Activated CD4-positive, alpha-beta memory T cell treated with anti-CD3 and anti-CD28 coated beads, Interleukin-2, amount 10 ng/mL, durations not matched to agents 7 days and 5 days (primary cell): ENCODE measurements at regions not wholly inside any gene's neighbourhood (a gene's known extent, or its start where the extent isn't known, plus 50 kb on each side); places are given as distances from the start of the nearest gene placed in this dataset.

Experiments used
- CTCF ChIA-PET: fragments of 350-600 bp; sonication (Branson Sonifier 250); formaldehyde crosslinking; loops from one replicate; lab custom pipeline; 2021; ENCODE audit warnings: antibody characterized with exemption, inconsistent platforms; lab: Charles Lee
- POLR2A ChIA-PET: fragments of 350-600 bp; sonication (Branson Sonifier 250); formaldehyde crosslinking; loops from one replicate; lab custom pipeline; 2021; ENCODE audit warnings: antibody characterized with exemption; lab: Charles Lee
- DNase-seq: peaks from one replicate; pipeline ENCODE4 v3.0.0-alpha.2; 2020
- H3K27ac Mint-ChIP-seq: one replicate; pipeline ENCODE4 v1.8.0; 2021; ENCODE audit warnings: mild to moderate bottlenecking, mixed read lengths
- H3K27me3 Mint-ChIP-seq: one replicate; pipeline ENCODE4 v1.8.0; 2021; ENCODE audit warnings: mixed read lengths
- H3K36me3 Mint-ChIP-seq: one replicate; pipeline ENCODE4 v1.8.0; 2021; ENCODE audit warnings: low read depth, mixed read lengths
- H3K4me1 Mint-ChIP-seq: one replicate; pipeline ENCODE4 v1.8.0; 2021; ENCODE audit warnings: mixed read lengths
- H3K4me3 Mint-ChIP-seq: one replicate; pipeline ENCODE4 v1.8.0; 2021; ENCODE audit warnings: mild to moderate bottlenecking, mixed read lengths
- H3K9me3 Mint-ChIP-seq: one replicate; pipeline ENCODE4 v1.8.0; 2021; ENCODE audit warnings: mixed read lengths

DNA sequence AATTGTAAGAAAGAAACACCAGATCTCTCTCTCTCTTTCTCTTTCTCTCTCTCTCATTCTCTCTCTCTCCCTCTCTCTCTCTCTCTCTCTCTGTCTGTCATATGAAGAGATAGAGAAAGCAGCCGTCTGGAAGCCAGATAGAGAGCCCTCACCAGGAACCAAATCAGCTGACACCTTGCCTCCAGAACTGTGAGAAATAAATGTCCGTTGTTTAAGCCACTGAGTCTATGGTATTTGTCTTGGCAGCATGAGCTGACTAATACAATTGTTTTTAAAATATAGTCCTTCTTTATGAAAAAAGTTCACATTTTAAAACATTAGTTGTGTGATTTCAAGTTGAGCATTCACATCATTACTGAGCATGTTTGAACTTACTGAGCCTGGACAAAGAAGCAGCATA lies 275.6 kb downstream of the CETN3 start:
- no peaks in the 10 kb centered on the region for H3K9me3 Mint-ChIP-seq
- CTCF ChIA-PET = no interaction called here
- no peak overlapping the region for H3K4me3 Mint-ChIP-seq
- no peaks in the 10 kb centered on the region for H3K4me1 Mint-ChIP-seq
- POLR2A ChIA-PET = no interaction called here
- DNase-seq = no peak
- no peaks in the 10 kb centered on the region for H3K27me3 Mint-ChIP-seq
- H3K27ac Mint-ChIP-seq = no peak overlapping the region
- no peaks in the 10 kb centered on the region for H3K36me3 Mint-ChIP-seq

DNA sequence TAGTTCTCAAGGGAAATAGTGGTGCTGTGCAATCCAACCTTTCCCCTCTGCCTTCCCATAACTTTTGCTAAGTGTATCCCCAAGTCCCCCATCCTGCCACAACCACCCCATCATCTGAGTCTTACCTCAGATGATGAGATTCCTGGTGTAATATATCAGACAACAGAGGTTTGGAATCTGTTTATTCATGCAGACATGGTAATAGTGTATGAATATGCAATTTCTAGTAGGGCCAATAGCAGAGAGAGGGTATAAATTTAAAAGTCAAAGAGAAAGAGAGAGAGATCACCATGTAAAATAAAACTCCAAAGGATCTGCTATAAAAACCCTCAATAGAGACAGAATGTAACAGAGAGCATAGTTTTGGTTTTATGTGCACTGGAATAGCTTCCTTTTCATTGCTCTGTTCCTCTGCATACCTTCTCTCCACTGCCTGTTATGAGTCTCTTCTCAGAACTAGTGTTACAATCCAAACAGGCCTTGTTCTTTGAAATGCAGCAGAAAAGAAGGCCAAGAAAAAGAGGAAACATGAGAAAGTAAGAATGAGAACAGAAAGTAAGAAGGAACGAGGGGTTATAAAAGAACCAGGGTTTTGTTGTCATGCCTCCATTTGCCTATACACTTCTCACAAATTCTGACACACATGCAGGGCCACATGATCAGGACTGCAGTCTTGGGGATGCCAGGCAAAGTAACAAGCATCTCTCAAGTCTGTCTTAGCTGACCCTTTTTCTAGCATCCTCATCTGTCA lies 278.0 kb downstream of the CETN3 start:
- no peak for DNase-seq

DNA sequence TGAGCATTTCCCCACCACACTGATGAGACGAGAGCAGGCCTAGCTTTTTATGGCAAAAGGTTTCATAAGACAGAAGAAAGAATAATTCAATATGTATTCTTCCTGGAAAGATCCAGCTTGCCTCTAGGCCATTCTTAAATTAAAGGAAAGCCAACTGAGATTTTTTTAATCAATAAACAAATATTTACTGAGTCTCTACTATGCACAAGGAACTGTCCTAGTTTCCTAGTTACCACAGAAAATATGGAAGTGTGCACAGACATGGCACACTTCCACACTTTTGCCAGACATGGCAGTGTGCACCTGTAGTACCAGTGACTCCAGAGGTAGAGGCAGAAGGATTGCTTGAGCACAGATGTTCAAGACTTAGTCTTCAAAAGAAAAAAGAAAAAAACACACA lies 281.0 kb downstream of the CETN3 start:
- Mint-ChIP-seq H3K27ac (no peak overlapping the region), H3K9me3 (no peaks in the 10 kb centered on the region), H3K36me3 (no peaks in the 10 kb centered on the region), H3K4me1 (no peaks in the 10 kb centered on the region), H3K4me3 (no peak overlapping the region), H3K27me3 (no peaks in the 10 kb centered on the region)
- POLR2A ChIA-PET = no interaction called here
- no peak for DNase-seq
- CTCF ChIA-PET = no interaction called here

More for the DNA sequence above, 278.0 kb downstream of the CETN3 start:
- H3K27ac Mint-ChIP-seq = no peak overlapping the region
- H3K4me1 Mint-ChIP-seq = no peaks in the 10 kb centered on the region
- ChIA-PET POLR2A (no interaction called here), CTCF (no interaction called here)
- no peaks in the 10 kb centered on the region for H3K9me3 Mint-ChIP-seq
- H3K4me3 Mint-ChIP-seq = no peak overlapping the region
- no peaks in the 10 kb centered on the region for H3K36me3 Mint-ChIP-seq
- no peaks in the 10 kb centered on the region for H3K27me3 Mint-ChIP-seq

- no peaks in the 10 kb centered on the region for H3K9me3 Mint-ChIP-seq
- CTCF ChIA-PET = no interaction called here
- H3K36me3 Mint-ChIP-seq = no peaks in the 10 kb centered on the region
- H3K4me1 Mint-ChIP-seq = no peaks in the 10 kb centered on the region
- POLR2A ChIA-PET = no interaction called here
- no peak overlapping the region for H3K4me3 Mint-ChIP-seq
- H3K27ac Mint-ChIP-seq = no peak overlapping the region
- DNase-seq = no peak
- no peaks in the 10 kb centered on the region for H3K27me3 Mint-ChIP-seq
Measured at GRCh38 chr5:90119531-90119971, 290.0 kb downstream of the CETN3 start.

- H3K9me3 Mint-ChIP-seq = no peaks in the 10 kb centered on the region
- no peak overlapping the region for H3K27ac Mint-ChIP-seq
- no peak for DNase-seq
- ChIA-PET CTCF (no interaction called here), POLR2A (no interaction called here)
- H3K4me3 Mint-ChIP-seq = no peak overlapping the region
- no peaks in the 10 kb centered on the region for H3K36me3 Mint-ChIP-seq
- H3K4me1 Mint-ChIP-seq = no peaks in the 10 kb centered on the region
- H3K27me3 Mint-ChIP-seq = no peaks in the 10 kb centered on the region
Measured at GRCh38 chr5:90117005-90117404, 292.6 kb downstream of the CETN3 start.

GRCh38 chr5:90113108-90113507 lies 296.4 kb downstream of the CETN3 start:
- POLR2A ChIA-PET = no interaction called here
- Mint-ChIP-seq H3K4me1 (no peaks in the 10 kb centered on the region), H3K4me3 (no peak overlapping the region), H3K36me3 (no peaks in the 10 kb centered on the region), H3K27me3 (no peaks in the 10 kb centered on the region), H3K27ac (no peak overlapping the region), H3K9me3 (no peaks in the 10 kb centered on the region)
- DNase-seq = no peak
- CTCF ChIA-PET = no interaction called here

DNA sequence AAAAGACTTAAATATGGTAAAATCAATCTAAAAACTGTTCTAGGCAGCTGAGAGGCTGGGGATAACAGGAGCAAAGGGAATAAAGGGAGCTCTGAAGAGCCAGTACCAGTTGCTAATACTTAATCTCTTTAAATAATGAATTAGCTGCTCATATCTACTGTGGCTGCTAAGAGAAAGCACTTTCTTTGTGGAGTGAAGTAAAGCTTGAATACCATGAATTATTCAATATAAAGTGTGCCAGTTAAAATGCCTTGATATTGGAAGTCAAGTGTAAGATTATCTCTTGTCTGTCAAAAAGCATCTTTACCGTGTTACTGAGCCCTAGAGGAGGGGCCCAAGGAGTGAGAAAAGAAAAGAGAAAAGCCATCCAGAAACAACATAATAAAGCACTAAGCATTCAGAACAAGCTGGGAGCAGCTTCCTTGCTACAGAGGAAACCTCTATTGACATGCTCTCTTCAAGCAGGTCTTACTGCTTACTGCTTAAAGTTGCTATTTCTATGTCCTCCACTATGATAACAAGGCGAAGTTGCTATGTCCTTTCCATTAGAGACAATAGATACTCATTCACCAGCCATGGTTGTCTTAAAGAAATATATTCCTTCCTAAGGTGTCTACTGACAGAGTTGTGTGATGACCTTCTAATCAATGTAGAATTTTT lies 297.4 kb downstream of the CETN3 start:
- no peaks in the 10 kb centered on the region for H3K9me3 Mint-ChIP-seq
- no peaks in the 10 kb centered on the region for H3K4me1 Mint-ChIP-seq
- ChIA-PET CTCF (no interaction called here), POLR2A (no interaction called here)
- H3K27me3 Mint-ChIP-seq = no peaks in the 10 kb centered on the region
- DNase-seq = no peak
- H3K27ac Mint-ChIP-seq = no peak overlapping the region
- no peak overlapping the region for H3K4me3 Mint-ChIP-seq
- H3K36me3 Mint-ChIP-seq = no peaks in the 10 kb centered on the region

GRCh38 chr5:90111364-90112032 lies 298.1 kb downstream of the CETN3 start:
- ChIA-PET POLR2A (no interaction called here), CTCF (no interaction called here)
- H3K4me1 Mint-ChIP-seq = no peaks in the 10 kb centered on the region
- H3K27ac Mint-ChIP-seq = no peak overlapping the region
- H3K36me3 Mint-ChIP-seq = no peaks in the 10 kb centered on the region
- no peak overlapping the region for H3K4me3 Mint-ChIP-seq
- H3K27me3 Mint-ChIP-seq = no peaks in the 10 kb centered on the region
- no peak for DNase-seq
- no peaks in the 10 kb centered on the region for H3K9me3 Mint-ChIP-seq

DNA sequence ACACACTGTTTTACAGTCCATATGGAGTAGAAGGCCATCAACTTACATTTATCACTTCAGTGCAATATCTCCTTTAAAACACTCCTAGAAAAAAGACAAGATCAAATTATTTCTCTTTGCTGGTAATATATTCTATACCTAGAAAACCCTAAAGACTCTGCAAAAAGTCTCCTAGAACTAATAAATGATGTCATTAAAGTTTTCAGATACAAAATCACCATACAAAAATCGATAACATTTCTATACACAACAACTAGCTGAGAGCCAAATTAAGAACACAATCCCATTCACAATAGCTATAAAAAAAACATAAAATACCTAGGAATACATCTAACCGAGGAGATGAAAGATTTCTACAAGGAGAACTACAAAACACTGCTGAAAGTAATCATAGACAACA lies 300.3 kb downstream of the CETN3 start:
- no peak for DNase-seq
- no peaks in the 10 kb centered on the region for H3K36me3 Mint-ChIP-seq
- H3K9me3 Mint-ChIP-seq = peaks cover 7% of the 10 kb centered on the region
- no peaks in the 10 kb centered on the region for H3K27me3 Mint-ChIP-seq
- CTCF ChIA-PET = no interaction called here
- no peaks in the 10 kb centered on the region for H3K4me1 Mint-ChIP-seq
- H3K27ac Mint-ChIP-seq = no peak overlapping the region
- no peak overlapping the region for H3K4me3 Mint-ChIP-seq
- POLR2A ChIA-PET = no interaction called here

- ChIA-PET CTCF (no interaction called here), POLR2A (no interaction called here)
- no peaks in the 10 kb centered on the region for H3K4me1 Mint-ChIP-seq
- no peaks in the 10 kb centered on the region for H3K36me3 Mint-ChIP-seq
- H3K27me3 Mint-ChIP-seq = no peaks in the 10 kb centered on the region
- H3K4me3 Mint-ChIP-seq = no peak overlapping the region
- H3K9me3 Mint-ChIP-seq = no peaks in the 10 kb centered on the region
- H3K27ac Mint-ChIP-seq = no peak overlapping the region
- no peak for DNase-seq
Measured at GRCh38 chr5:90099099-90099498, 310.5 kb downstream of the CETN3 start.

DNA sequence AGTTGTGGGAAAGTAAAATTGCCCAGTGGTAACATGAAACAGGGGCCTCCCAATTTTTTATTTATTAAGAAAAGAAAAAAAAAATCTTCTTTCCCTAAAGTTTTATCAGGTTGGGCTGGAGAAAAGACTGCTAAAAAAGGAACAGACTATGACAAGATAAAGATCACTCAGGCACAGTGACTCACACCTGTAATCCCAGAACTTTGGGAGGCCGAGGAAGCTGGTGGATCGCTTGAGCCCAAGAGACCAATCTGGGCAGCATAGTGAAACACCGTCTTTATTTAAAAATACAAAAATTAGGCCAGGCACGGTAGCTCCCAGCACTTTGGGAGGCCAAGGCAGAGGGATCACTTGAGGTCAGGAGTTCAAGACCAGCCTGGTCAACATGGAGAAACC lies 312.5 kb downstream of the CETN3 start:
- Mint-ChIP-seq H3K27ac (no peak overlapping the region), H3K4me1 (no peaks in the 10 kb centered on the region), H3K9me3 (no peaks in the 10 kb centered on the region), H3K27me3 (no peaks in the 10 kb centered on the region), H3K36me3 (no peaks in the 10 kb centered on the region), H3K4me3 (no peak overlapping the region)
- no peak for DNase-seq
- CTCF ChIA-PET = no interaction called here
- POLR2A ChIA-PET = no interaction called here

GRCh38 chr5:90096415-90097081 lies 313.0 kb downstream of the CETN3 start:
- H3K36me3 Mint-ChIP-seq = no peaks in the 10 kb centered on the region
- H3K27me3 Mint-ChIP-seq = no peaks in the 10 kb centered on the region
- no peak overlapping the region for H3K4me3 Mint-ChIP-seq
- no peak overlapping the region for H3K27ac Mint-ChIP-seq
- ChIA-PET POLR2A (no interaction called here), CTCF (no interaction called here)
- H3K9me3 Mint-ChIP-seq = no peaks in the 10 kb centered on the region
- H3K4me1 Mint-ChIP-seq = no peaks in the 10 kb centered on the region
- no peak for DNase-seq

DNA sequence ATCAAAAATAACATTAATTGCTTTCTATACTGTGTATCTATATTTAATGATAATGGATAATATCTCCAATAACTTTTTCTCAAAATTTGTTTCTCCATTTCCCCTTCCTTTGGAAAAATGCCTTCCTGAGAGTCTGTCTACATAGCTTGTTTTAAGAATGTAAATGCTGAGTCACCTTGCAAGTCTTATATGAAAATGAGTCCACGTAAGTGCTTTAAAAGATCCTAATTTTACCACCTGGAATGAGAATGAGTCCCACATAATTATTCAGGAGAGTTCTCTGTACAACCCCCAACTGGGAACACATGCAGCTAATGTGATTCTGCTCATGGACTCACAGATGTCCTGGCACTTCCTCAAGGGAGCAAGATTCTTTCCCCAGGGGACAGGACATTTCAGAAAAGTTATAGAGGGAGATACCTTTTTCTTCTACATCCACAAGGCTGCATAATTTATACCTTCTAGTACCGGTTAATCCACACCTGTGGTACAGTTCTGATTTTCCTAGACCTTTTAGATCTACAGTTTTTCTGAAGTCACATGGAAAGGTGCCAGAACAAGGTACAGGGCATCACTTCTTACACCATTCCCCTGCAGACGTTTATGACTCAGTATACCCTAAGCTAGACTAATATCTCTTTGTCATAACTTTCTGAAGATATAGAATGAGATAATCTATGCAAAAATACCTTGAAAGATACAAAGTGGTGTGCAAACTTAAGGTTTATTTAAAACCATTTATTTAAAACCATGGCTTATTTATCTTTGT lies 314.1 kb downstream of the CETN3 start:
- no peaks in the 10 kb centered on the region for H3K36me3 Mint-ChIP-seq
- H3K4me3 Mint-ChIP-seq = no peak overlapping the region
- H3K4me1 Mint-ChIP-seq = no peaks in the 10 kb centered on the region
- no peaks in the 10 kb centered on the region for H3K9me3 Mint-ChIP-seq
- H3K27ac Mint-ChIP-seq = no peak overlapping the region
- H3K27me3 Mint-ChIP-seq = no peaks in the 10 kb centered on the region
- ChIA-PET CTCF (no interaction called here), POLR2A (no interaction called here)
- no peak for DNase-seq
